ENCODE measurements at regions not wholly inside any gene's neighbourhood (a gene's known extent, or its start where the extent isn't known, plus 50 kb on each side); places are given as distances from the start of the nearest gene placed in this dataset.
"Not testable (repeated sequence)": the region's sequence is repeated elsewhere in the genome, so short reads cannot be mapped to it uniquely, and the experiment has no call there.

- DNase-seq = peak in 1 of 2 experiments; percentile 5
Measured at GRCh38 chr4:33924239-33924638, 2320.1 kb downstream of the ARAP2 start.

DNA sequence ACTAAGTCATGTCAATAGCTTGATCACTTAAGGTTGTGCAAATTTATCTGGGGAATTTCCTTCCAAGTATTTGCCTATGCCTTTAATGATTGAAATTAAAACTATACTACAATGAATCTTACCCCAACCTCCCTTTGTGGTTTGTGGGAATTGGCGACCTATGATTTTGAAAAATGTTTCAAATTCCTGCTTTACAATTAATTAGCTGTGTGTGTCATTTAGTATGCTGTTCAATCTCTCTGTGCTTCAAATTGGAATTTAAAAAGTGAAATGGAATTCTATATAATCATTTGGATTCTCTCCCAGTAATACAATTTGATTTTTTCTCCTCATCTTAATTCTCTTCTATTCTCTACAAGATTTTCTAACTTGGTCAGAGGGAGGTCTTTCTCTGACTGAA lies 2319.5 kb downstream of the ARAP2 start:
- no peak for DNase-seq

DNA sequence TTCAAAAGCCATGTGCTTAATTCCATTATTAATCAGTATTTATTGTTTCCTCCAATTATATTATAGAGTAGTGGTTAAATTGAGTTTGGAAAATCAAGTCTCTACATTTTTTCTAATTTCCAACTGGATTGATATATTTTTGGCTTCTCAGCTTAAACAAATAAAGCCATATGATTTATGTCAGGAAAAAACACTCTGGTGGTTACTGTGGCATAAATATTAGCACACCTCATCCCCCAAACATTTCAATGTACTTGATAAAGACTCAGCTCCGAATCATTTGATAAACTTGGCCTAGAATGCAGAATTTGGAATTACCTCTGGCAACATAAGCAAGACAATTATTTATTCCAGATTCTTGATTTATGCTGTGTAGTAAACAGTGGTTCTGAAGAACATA lies 2313.8 kb downstream of the ARAP2 start:
- no peak for DNase-seq

DNA sequence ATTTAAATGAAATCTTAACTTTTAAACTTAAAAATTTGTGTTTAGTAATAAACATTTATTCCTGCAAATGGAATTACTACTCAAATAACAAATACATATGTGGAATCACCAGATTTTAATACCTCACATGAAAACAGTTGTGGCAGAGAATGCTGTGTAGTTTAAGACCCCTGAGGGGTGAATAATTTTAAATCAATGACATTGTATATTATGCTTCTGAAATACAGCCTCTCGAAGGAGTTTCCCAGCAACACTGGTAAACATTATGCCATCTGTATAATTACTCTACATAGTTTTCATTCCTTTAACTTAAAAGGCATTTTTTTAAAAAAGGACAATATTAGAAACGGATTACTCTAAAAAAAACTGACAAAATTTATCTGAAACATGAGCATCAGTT lies 2313.3 kb downstream of the ARAP2 start:
- no peak for DNase-seq

DNA sequence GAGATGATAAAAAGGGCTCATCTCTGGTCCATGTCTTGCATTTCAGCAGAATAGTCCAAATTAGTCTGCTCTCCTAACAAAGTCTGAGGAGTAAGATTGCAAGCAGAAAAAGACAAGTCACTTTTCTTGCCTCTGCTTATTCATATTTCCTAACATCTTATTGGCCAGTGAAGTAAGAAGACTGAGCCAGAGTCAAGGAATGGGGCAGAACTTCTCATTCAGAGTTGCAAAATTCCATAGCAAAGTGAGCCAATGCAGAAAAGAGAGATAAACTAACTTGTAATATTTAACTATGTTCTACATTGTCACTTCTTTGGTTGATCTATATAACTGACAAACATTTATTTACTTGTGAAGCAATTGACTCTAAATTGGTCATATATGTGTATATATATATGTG lies 2304.0 kb downstream of the ARAP2 start:
- no peak for DNase-seq

- DNase-seq = no peak
Measured at GRCh38 chr4:33941854-33942253, 2302.5 kb downstream of the ARAP2 start.

- DNase-seq = no peak
Measured at GRCh38 chr4:33948921-33949320, 2295.4 kb downstream of the ARAP2 start.

- DNase-seq = not testable (repeated sequence)
Measured at GRCh38 chr4:33953848-33954247, 2290.5 kb downstream of the ARAP2 start.

- DNase-seq = no peak
Measured at GRCh38 chr4:33954759-33955158, 2289.6 kb downstream of the ARAP2 start.

- DNase-seq = no peak
Measured at GRCh38 chr4:33959519-33959918, 2284.8 kb downstream of the ARAP2 start.

GRCh38 chr4:33961761-33962160 lies 2282.6 kb downstream of the ARAP2 start:
- DNase-seq = no peak

- DNase-seq = no peak
Measured at GRCh38 chr4:33966808-33967207, 2277.5 kb downstream of the ARAP2 start.

DNA sequence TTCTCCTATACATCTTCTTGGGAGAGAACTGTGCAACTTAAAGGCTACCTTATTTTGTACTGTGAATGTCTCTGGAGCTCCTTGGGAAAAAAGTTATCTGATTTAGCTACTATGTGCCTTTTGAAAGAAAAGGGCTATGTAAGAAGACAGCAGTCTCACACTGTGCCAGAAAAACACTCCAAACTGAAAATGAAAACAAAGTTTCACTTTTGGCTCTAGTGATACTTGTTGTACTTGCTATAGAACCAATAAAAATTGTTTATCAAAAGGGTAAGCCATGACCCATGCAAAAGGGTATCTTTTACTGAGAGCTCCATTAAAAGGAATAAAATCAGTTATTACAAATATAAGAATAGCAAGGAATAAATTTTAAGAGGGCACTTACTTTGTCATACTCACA lies 2270.0 kb downstream of the ARAP2 start:
- DNase-seq = no peak

GRCh38 chr4:33975995-33976394 lies 2268.3 kb downstream of the ARAP2 start:
- DNase-seq = no peak

- not testable (repeated sequence) for DNase-seq
Measured at GRCh38 chr4:33979781-33980180, 2264.5 kb downstream of the ARAP2 start.

- DNase-seq = no peak
Measured at GRCh38 chr4:33980361-33980760, 2264.0 kb downstream of the ARAP2 start.

- DNase-seq = no peak
Measured at GRCh38 chr4:33989820-33990443, 2254.4 kb downstream of the ARAP2 start.

DNA sequence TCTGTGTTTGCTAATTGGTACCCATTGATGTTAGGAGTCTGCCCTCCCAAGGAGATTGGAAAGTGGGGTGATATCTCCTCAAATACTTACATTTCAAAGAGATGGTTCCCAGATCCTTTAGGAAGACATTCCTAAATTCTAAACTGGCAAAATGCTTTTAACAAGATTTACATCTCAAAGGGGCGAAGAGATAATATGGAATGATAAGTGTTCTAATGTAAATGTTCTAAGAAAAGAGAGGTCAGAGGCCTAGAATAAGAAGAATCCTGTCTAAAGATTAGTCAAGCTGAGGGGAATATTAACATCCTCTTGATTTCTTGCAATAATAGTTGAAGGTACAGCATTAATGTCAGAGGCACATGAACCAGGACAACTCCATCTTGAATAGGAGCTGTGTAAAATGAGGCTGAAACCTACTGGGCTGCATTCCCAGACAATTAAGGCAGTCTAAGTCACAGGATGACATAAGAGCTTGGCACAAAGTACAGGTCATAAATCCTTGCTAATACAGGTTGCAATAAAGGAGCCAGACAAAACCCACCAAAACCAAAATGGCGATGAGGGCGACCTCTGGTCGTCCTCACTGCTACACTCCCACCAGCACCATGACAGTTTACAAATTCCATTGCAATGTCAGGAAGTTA lies 2248.1 kb downstream of the ARAP2 start:
- DNase-seq = no peak

GRCh38 chr4:33998291-33998690 lies 2246.0 kb downstream of the ARAP2 start:
- no peak for DNase-seq

DNA sequence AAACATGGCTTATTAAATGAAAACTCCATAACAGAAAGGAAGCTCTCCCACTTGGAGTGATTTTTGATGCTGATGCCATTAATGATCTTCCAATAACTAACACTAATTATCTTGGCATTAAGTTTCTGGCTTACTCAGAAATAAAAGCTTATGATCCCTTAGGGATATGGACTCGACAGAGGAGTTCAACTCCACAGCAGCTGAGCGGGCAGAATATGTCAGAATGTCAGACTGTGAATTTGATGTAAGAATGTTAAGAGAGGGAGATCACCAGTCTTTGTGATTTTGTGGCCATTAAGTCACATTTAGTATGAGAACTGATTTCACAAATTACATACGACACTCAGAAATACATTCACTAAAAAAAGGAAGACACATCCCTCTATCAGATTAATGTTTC lies 2244.0 kb downstream of the ARAP2 start:
- DNase-seq = no peak

DNA sequence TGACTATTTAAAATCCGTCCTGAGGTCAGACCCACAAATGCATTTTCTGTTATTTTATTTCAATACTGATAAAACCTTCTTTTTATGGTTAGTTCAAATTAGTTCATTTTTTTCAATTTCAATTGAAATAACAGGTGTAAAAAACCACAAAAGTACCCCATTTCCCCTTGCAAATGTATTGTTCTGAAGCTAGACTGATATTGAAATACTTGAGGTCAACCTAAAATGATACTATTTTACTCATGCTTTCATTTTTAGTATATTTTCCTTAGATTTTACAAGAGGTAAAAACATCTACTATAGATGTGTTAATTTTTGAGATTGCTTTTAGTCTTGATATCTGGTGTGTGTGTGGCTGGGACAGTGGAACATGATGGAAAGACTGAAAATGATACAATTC lies 2237.8 kb downstream of the ARAP2 start:
- DNase-seq = not testable (repeated sequence)

- DNase-seq = no peak
Measured at GRCh38 chr4:34009951-34010350, 2234.4 kb downstream of the ARAP2 start.

GRCh38 chr4:34010751-34011519 lies 2233.4 kb downstream of the ARAP2 start:
- no peak for DNase-seq

DNA sequence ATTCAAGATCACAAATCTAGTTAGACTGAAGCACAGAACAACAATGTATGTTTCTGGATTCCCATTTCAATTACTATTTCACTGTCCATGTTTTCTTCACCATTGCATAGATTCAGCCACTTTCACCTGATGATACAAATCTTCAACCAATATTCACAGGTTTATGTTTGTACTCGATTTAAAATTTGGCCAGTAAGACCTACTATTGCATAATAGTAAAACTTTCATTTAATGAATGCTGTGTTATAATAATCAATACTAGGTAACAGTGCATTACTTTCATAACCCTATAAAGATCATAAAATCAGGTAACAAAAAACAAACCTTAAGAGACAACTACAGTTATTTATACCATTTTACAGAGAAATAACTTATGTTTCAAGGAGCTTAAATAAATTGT lies 2209.1 kb downstream of the ARAP2 start:
- DNase-seq = no peak
